ENCODE measurements at regions not wholly inside any gene's neighbourhood (a gene's known extent, or its start where the extent isn't known, plus 50 kb on each side); places are given as distances from the start of the nearest gene placed in this dataset.
"Not testable (repeated sequence)": the region's sequence is repeated elsewhere in the genome, so short reads cannot be mapped to it uniquely, and the experiment has no call there.

DNA sequence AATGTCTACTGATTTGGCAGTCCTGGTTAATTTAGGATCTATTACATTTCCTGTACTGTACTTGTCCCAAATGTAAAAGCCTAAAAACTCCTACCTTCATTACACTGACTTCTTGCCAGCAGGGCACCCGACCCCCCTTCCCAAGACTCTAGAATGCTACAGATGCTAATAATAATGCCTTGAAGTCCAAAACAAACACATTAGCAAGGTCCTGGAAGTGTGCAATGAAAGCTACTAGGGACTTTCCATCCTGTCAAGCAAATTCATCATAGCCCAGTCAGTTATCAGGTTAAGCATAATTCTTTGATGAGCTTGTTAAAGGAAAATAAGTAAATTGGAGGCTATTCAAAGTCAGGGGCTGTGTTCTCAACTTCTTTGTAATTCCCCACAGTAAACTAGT, 115.3 kb upstream of the RBBP8 start:
- no peak overlapping the region for H3K4me3 ChIP-seq (ENCODE audit: low read depth, low read length)
- no peak overlapping the region for H3K9ac ChIP-seq (ENCODE audit: low read length)
- no peaks in the 10 kb centered on the region for H3K36me3 ChIP-seq (ENCODE audit: control insufficient read depth, insufficient read depth, low read length)
- H3K27me3 ChIP-seq (ENCODE audit: control insufficient read depth, insufficient read depth, low read length), result no peaks in the 10 kb centered on the region
- peaks cover 20% of the 10 kb centered on the region for H3K4me1 ChIP-seq (ENCODE audit: control insufficient read depth, insufficient read depth, low read length)
- no peak overlapping the region for H3K27ac ChIP-seq (ENCODE audit: low read depth, low read length)
- no peaks in the 10 kb centered on the region; the same call in 1 of the 2 replicates for H3K9me3 ChIP-seq (ENCODE audit: control insufficient read depth, insufficient read depth, low read depth, low read length)

DNA sequence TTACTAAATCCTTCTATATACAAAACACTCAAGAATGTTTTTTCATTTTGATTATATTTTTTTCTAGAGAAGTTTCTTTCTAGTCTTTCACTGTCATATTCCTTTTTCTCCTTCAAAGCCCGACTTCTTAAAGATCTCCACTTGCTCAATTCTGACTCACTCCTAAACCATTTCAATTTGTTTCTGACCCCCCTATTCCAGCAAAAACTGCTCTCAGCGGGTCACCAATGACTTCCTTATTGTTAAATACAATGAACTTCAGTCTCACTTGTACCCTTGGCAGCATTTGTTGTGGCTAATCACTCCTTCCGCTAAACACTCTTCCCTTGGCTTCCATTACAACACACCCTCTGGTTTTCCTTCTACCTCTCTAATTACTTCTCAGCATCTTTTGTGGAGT, 111.1 kb upstream of the RBBP8 start:
- Histone ChIP-seq H3K9ac (ENCODE audit: low read length) (no peak overlapping the region), H3K4me3 (ENCODE audit: low read depth, low read length) (0 out of 2 replicates have a peak overlapping the region, but pooled peaks have one; percentile 13), H3K36me3 (ENCODE audit: control insufficient read depth, insufficient read depth, low read length) (no peaks in the 10 kb centered on the region), H3K9me3 (ENCODE audit: control insufficient read depth, insufficient read depth, low read depth, low read length) (no peaks in the 10 kb centered on the region; the same call in 1 of the 2 replicates), H3K4me1 (ENCODE audit: control insufficient read depth, insufficient read depth, low read length) (peaks cover 22% of the 10 kb centered on the region), H3K27me3 (ENCODE audit: control insufficient read depth, insufficient read depth, low read length) (no peaks in the 10 kb centered on the region), H3K27ac (ENCODE audit: low read depth, low read length) (peak overlapping the region; percentile 91)

DNA sequence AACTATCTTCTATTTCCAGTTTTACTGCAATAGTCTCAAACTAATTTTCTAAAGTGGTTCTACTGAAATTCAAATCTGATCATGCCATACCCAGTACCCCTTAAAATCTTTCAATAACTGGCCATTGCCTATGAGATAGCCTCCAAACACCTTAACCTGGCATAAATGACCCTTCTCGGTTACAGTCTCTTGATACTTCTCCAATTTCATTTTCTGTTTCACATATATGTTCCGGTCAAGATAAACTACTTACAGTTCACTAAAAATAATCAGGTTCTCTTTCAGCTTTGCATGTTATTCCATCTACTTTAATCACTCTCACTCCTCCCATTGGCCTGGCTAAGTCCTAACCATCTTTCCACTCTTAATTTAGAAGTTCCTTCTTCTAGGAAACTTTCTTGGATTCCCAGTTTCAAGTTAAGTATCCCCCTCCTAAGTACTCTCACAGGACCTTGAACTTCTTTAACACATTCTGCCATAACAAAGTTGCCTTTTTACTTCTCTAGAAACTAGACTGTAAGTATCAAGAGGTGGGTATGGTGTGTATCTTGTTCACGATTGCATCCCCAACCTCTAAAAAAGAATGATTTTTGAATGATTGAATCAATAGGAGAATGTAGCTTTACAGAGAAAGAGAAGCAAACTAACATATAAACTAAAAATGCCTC, 110.2 kb upstream of the RBBP8 start:
- Histone ChIP-seq H3K27me3 (ENCODE audit: control insufficient read depth, insufficient read depth, low read length) (no peaks in the 10 kb centered on the region), H3K36me3 (ENCODE audit: control insufficient read depth, insufficient read depth, low read length) (no peaks in the 10 kb centered on the region), H3K9me3 (ENCODE audit: control insufficient read depth, insufficient read depth, low read depth, low read length) (no peaks in the 10 kb centered on the region; the same call in 1 of the 2 replicates), H3K27ac (ENCODE audit: low read depth, low read length) (peak overlapping the region; percentile 91), H3K4me1 (ENCODE audit: control insufficient read depth, insufficient read depth, low read length) (peaks cover 22% of the 10 kb centered on the region), H3K4me3 (ENCODE audit: low read depth, low read length) (no peak overlapping the region), H3K9ac (ENCODE audit: low read length) (no peak overlapping the region)

DNA sequence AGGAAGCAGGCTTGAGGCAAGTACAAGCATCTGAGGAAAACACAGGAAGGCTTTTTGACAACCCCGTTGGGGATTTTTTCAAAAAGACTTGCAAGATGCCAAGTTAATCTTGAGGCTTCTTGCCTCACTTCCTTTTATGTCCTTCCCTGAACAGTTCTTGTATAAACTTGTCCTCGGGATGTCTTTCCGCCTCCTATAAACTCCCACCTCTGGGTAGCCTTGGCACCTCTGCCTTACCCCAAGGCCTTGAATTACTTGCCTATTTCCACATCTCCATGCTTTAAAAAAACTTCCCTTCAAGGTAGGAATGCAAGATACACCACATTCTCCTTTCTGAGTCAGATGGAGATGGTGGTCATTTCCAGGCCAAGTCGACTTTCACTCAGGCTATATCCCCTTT, 106.4 kb upstream of the RBBP8 start:
- no peaks in the 10 kb centered on the region for H3K36me3 ChIP-seq (ENCODE audit: control insufficient read depth, insufficient read depth, low read length)
- H3K9me3 ChIP-seq (ENCODE audit: control insufficient read depth, insufficient read depth, low read depth, low read length), result no peaks in the 10 kb centered on the region
- H3K27me3 ChIP-seq (ENCODE audit: control insufficient read depth, insufficient read depth, low read length), result no peaks in the 10 kb centered on the region
- no peak overlapping the region for H3K4me3 ChIP-seq (ENCODE audit: low read depth, low read length)
- peaks cover 23% of the 10 kb centered on the region for H3K4me1 ChIP-seq (ENCODE audit: control insufficient read depth, insufficient read depth, low read length)
- H3K27ac ChIP-seq (ENCODE audit: low read depth, low read length), result no peak overlapping the region
- no peak overlapping the region for H3K9ac ChIP-seq (ENCODE audit: low read length)

DNA sequence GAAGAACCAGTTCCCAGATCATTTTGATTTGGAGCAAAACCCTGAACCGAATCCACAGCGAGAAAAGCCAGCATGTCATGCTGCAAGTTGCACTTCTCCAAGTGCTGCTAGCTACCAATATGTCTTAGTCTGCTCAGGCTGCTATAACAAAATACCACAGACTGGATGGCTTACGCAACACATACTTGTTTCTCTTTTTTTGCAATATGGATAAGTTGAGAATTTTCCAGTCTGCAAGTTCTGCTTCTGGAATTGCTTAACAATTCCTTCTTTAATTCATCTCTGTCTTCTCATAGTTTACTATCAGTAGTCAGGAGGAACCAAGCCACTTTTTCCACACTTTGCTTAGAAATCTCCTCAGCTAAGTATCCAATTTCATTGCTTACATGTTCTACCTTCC, 105.9 kb upstream of the RBBP8 start:
- no peak overlapping the region for H3K27ac ChIP-seq (ENCODE audit: low read depth, low read length)
- H3K4me3 ChIP-seq (ENCODE audit: low read depth, low read length), result no peak overlapping the region
- H3K4me1 ChIP-seq (ENCODE audit: control insufficient read depth, insufficient read depth, low read length), result peaks cover 18% of the 10 kb centered on the region
- H3K36me3 ChIP-seq (ENCODE audit: control insufficient read depth, insufficient read depth, low read length), result no peaks in the 10 kb centered on the region
- H3K9ac ChIP-seq (ENCODE audit: low read length), result no peak overlapping the region
- H3K9me3 ChIP-seq (ENCODE audit: control insufficient read depth, insufficient read depth, low read depth, low read length), result no peaks in the 10 kb centered on the region
- no peaks in the 10 kb centered on the region for H3K27me3 ChIP-seq (ENCODE audit: control insufficient read depth, insufficient read depth, low read length)

DNA sequence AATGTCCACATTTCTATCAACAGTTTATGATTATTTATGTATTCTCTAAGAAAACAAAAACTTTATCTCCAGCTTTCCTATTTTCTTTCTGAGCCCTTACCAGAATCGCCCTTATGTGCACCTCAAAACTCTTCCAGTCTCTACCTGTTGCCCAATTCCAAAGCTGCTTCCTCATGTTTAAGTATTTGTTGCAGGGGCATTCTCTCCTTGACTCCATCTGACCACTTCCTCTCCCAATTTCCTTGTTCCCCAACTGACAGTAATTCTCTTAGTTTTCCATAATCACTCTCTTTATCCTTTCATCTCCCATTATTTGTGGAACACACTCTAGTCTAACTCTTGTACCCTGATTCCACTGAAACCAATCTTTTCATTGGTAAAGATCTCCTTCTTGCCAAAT, 105.4 kb upstream of the RBBP8 start:
- Histone ChIP-seq H3K27ac (ENCODE audit: low read depth, low read length) (no peak overlapping the region), H3K4me1 (ENCODE audit: control insufficient read depth, insufficient read depth, low read length) (peaks cover 13% of the 10 kb centered on the region), H3K36me3 (ENCODE audit: control insufficient read depth, insufficient read depth, low read length) (no peaks in the 10 kb centered on the region), H3K9ac (ENCODE audit: low read length) (no peak overlapping the region), H3K9me3 (ENCODE audit: control insufficient read depth, insufficient read depth, low read depth, low read length) (no peaks in the 10 kb centered on the region), H3K4me3 (ENCODE audit: low read depth, low read length) (no peak overlapping the region), H3K27me3 (ENCODE audit: control insufficient read depth, insufficient read depth, low read length) (no peaks in the 10 kb centered on the region)

DNA sequence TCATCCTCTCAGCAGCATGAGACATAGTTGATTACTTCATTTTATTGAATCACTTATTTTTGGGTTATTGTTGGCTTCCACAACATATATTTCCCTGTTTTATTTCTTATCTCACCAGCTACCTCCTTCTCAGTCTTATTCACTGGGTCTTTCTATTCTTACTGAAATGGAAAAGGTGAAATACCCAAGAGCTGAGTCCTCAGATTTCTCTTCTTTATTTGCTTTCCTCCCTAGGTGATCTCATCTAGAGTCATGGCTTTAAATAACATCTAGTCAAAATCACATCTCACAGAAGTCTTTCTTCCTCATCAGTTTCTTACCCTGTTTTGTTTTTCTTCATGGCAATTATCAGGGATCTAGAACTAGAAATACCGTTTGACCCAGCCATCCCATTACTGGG, 105.0 kb upstream of the RBBP8 start:
- Histone ChIP-seq H3K27me3 (ENCODE audit: control insufficient read depth, insufficient read depth, low read length) (no peaks in the 10 kb centered on the region), H3K9me3 (ENCODE audit: control insufficient read depth, insufficient read depth, low read depth, low read length) (no peaks in the 10 kb centered on the region), H3K4me3 (ENCODE audit: low read depth, low read length) (no peak overlapping the region), H3K36me3 (ENCODE audit: control insufficient read depth, insufficient read depth, low read length) (no peaks in the 10 kb centered on the region), H3K27ac (ENCODE audit: low read depth, low read length) (no peak overlapping the region), H3K9ac (ENCODE audit: low read length) (no peak overlapping the region), H3K4me1 (ENCODE audit: control insufficient read depth, insufficient read depth, low read length) (peaks cover 8% of the 10 kb centered on the region; the same call in 1 of the 2 replicates)

DNA sequence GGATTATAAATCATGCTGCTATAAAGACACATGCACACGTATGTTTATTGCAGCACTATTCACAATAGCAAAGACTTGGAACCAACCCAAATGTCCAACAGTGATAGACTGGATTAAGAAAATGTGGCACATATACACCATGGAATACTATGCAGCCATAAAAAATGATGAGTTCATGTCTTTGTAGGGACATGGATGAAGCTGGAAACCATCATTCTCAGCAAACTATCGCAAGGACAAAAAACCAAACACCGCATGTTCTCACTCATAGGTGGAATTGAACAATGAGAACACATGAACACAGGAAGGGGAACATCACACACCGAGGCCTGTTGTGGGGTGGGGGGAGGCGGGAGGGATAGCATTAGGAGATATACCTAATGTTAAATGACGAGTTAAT, 104.5 kb upstream of the RBBP8 start:
- H3K9me3 ChIP-seq (ENCODE audit: control insufficient read depth, insufficient read depth, low read depth, low read length); H3K36me3 ChIP-seq (ENCODE audit: control insufficient read depth, insufficient read depth, low read length); H3K27me3 ChIP-seq (ENCODE audit: control insufficient read depth, insufficient read depth, low read length); H3K4me3 ChIP-seq (ENCODE audit: low read depth, low read length); H3K9ac ChIP-seq (ENCODE audit: low read length); H3K4me1 ChIP-seq (ENCODE audit: control insufficient read depth, insufficient read depth, low read length); H3K27ac ChIP-seq (ENCODE audit: low read depth, low read length): not testable (repeated sequence)

DNA sequence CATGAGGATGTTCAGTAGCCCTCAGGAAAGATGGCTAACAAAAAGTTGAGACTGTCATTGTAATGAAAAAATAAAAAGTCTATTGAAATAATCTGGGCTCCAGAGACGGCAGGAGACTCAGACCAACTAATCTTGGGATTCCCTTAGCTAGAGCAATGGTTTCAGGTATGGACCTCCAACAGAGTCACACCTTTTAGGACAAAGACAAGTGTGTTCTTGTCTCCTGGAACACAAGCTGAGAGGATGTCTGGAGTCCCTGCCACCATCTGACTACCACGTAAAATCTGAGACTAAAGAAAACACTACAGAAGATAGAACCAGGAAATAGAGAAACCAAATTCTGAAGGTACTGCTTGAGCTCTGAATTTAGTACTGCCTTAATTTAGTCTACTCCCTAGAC, 103.3 kb upstream of the RBBP8 start:
- Histone ChIP-seq H3K27ac (ENCODE audit: low read depth, low read length) (no peak overlapping the region), H3K9ac (ENCODE audit: low read length) (no peak overlapping the region), H3K4me3 (ENCODE audit: low read depth, low read length) (no peak overlapping the region), H3K4me1 (ENCODE audit: control insufficient read depth, insufficient read depth, low read length) (peaks cover 5% of the 10 kb centered on the region; the same call in 1 of the 2 replicates), H3K9me3 (ENCODE audit: control insufficient read depth, insufficient read depth, low read depth, low read length) (no peaks in the 10 kb centered on the region), H3K27me3 (ENCODE audit: control insufficient read depth, insufficient read depth, low read length) (no peaks in the 10 kb centered on the region), H3K36me3 (ENCODE audit: control insufficient read depth, insufficient read depth, low read length) (no peaks in the 10 kb centered on the region)

DNA sequence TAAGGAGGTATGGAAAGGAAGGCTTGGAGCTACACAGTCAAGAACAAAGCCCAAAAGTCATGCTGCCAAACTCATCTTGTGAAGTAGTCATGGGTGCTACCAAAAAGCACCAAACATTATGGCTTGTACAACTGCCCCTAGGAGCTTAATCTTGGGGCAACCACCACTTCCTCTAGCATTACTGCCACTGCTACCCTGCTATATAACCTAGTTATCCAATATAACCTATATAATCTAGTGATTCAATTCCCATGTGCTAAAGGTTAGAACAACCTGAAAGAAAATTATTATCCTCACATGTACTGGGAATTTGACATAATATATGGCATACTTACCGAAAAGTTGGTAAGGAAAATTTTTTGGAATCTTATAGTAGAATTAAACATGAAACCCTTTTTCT, 102.6 kb upstream of the RBBP8 start:
- Histone ChIP-seq H3K27me3 (ENCODE audit: control insufficient read depth, insufficient read depth, low read length) (no peaks in the 10 kb centered on the region), H3K36me3 (ENCODE audit: control insufficient read depth, insufficient read depth, low read length) (no peaks in the 10 kb centered on the region), H3K4me3 (ENCODE audit: low read depth, low read length) (no peak overlapping the region), H3K9ac (ENCODE audit: low read length) (no peak overlapping the region), H3K4me1 (ENCODE audit: control insufficient read depth, insufficient read depth, low read length) (peaks cover 5% of the 10 kb centered on the region; the same call in 1 of the 2 replicates), H3K9me3 (ENCODE audit: control insufficient read depth, insufficient read depth, low read depth, low read length) (no peaks in the 10 kb centered on the region), H3K27ac (ENCODE audit: low read depth, low read length) (no peak overlapping the region; the same call in 1 of the 2 replicates)

DNA sequence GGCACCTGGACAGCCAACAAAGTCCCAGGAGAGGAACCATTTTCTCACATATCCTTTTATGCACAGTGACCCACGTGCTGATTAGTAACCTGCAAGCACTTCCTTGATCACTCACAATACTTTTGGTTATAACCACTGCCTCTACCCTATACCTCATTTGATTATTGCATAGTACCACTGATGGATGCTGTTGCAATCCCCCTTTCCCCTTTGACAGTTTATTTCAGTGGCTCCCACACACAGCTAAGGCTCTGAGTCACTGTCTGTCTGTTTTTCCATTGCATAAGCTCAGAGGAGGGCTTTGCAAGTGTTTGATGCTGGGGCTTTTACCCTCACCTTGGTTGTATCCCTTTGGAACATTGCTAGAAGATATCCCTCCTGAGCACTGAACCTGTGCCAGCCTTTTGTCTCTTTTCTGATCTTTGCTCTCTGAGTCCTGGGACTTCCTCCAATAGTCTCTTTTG, 101.7 kb upstream of the RBBP8 start:
- Histone ChIP-seq H3K4me1 (ENCODE audit: control insufficient read depth, insufficient read depth, low read length) (peaks cover 5% of the 10 kb centered on the region; the same call in 1 of the 2 replicates), H3K4me3 (ENCODE audit: low read depth, low read length) (no peak overlapping the region), H3K9ac (ENCODE audit: low read length) (no peak overlapping the region), H3K27me3 (ENCODE audit: control insufficient read depth, insufficient read depth, low read length) (no peaks in the 10 kb centered on the region), H3K36me3 (ENCODE audit: control insufficient read depth, insufficient read depth, low read length) (no peaks in the 10 kb centered on the region), H3K27ac (ENCODE audit: low read depth, low read length) (no peak overlapping the region), H3K9me3 (ENCODE audit: control insufficient read depth, insufficient read depth, low read depth, low read length) (no peaks in the 10 kb centered on the region)
